ENCODE measurements at regions not wholly inside any gene's neighbourhood (a gene's known extent, or its start where the extent isn't known, plus 50 kb on each side); places are given as distances from the start of the nearest gene placed in this dataset.

DNA sequence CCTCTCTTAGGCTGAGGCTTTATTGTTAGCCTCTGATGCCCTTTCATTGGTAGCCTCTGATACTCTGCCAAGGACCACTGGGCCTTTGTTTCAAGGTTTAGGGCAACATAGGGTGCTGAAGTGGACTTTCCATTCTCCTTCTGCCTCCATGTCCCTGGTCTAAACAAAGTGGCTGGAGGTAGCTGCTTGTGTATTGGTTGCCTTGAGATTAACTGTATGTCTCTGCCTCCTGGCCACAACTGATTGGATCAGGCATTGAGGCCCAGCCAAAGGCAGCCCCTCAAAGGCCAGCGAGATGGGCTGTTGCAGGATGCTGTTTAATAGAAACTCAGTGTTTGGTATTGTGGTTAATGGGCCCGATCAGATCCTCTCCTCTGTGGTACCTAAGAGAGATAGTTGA, 77.9 kb upstream of the PRR23C start:
- TF ChIP-seq MXI1 (IDR thresholded peaks at IDR 0.05; ENCODE audit: low read depth, low read length) (no peak), ZNF165 (CRISPR knock-in tag; IDR thresholded peaks at IDR 0.05; ENCODE audit: borderline replicate concordance) (no peak)
